HCT116 (cell line): ENCODE measurements at regions not wholly inside any gene's neighbourhood (a gene's known extent, or its start where the extent isn't known, plus 50 kb on each side); places are given as distances from the start of the nearest gene placed in this dataset.

Experiments
- ATAC-seq: fragments of 200-7000 bp; cut with Tn5 transposase; 2 replicates; pipeline ENCODE4 v1.9.1; 2020; ENCODE audit warnings: mild to moderate bottlenecking, moderate library complexity
- BruUV-seq: library from RNA; stranded (reverse); fragments of 400-500 nt; replicated peaks from 2 replicates; lab custom pipeline; 2021; lab: Mats Ljungman, UMichigan
- CTCF ChIA-PET: fragments of 300-600 bp; sonication (Branson Sonifier 250); formaldehyde crosslinking; loops from one replicate; lab custom pipeline; 2021; ENCODE audit warnings: antibody characterized with exemption; lab: Charles Lee
- POLR2A ChIA-PET: fragments of 300-600, 350-600 bp; sonication (Branson Sonifier 250); formaldehyde crosslinking; loops from one replicate; lab custom pipeline; 2021; ENCODE audit warnings: antibody characterized with exemption; lab: Charles Lee
- RAD21 ChIA-PET, 2 experiments: fragments of 300-600 bp; sonication (Branson Sonifier 250); formaldehyde crosslinking; loops; one replicate each; lab custom pipeline; 2023; ENCODE audit warnings: low total read pairs in 2 of 2; ENCODE audit not compliant: uncharacterized antibody in 2 of 2, unreplicated experiment in 2 of 2, low non-redundant PET in 1 of 2; lab: Charles Lee
- DNase-seq: peaks from one replicate; pipeline ENCODE4 v3.0.0-alpha.2; 2010; ENCODE audit warnings: low read depth, low spot score
- H2AFZ ChIP-seq: fragments of 200-600 bp; shearing (Covaris generic), sonication (generic); 2 replicates; pipeline ENCODE4 v1.6.1; 2017; ENCODE audit warnings: low read depth, mixed run types, mixed read lengths, antibody characterized with exemption, low read length; ENCODE audit not compliant: poor library complexity, severe bottlenecking
- H3K27ac ChIP-seq: 2 replicates; pipeline ENCODE4 v1.5.1; 2012; ENCODE audit warnings: low read depth, low read length
- H3K27me3 ChIP-seq: fragments of 200-600 bp; sonication (generic); 2 replicates; pipeline ENCODE4 v1.6.1; 2016; ENCODE audit warnings: mixed run types, low read length, mixed read lengths; ENCODE audit not compliant: insufficient read depth
- H3K36me3 ChIP-seq, 2 experiments: fragments of 200-500 bp in 1 of 2; fragments of 200-600 bp in 1 of 2; sonication (Bioruptor generic) in 1 of 2; sonication (generic) in 1 of 2; 2 replicates each; pipeline versions ENCODE4 v1.5.1 to v1.6.1; 2014 to 2016; ENCODE audit warnings: low read length in 2 of 2, inconsistent platforms in 1 of 2, mixed read lengths in 1 of 2, mixed run types in 1 of 2; ENCODE audit not compliant: insufficient read depth in 2 of 2, control insufficient read depth in 1 of 2
- H3K4me1 ChIP-seq, 2 experiments: fragments of 200-600 bp in 1 of 2; sonication (generic) in 1 of 2; 2 replicates each; pipeline versions ENCODE4 v1.5.1 to v1.6.1; 2012 to 2017; ENCODE audit warnings: low read length in 2 of 2, inconsistent platforms in 1 of 2, mild to moderate bottlenecking in 1 of 2, mixed read lengths in 1 of 2, mixed run types in 1 of 2, moderate library complexity in 1 of 2; ENCODE audit not compliant: insufficient read depth in 2 of 2, control insufficient read depth in 1 of 2
- H3K4me2 ChIP-seq: fragments of 200-600 bp; sonication (generic); 2 replicates; pipeline ENCODE4 v1.6.1; 2017; ENCODE audit warnings: mixed run types, low read length, mixed read lengths
- H3K4me3 ChIP-seq, 2 experiments: fragments of 200-600 bp in 1 of 2; sonication (generic) in 1 of 2; replicated peaks in 1 of 2; 2 replicates each; pipeline ENCODE4 v1.5.1; 2011 to 2016; ENCODE audit warnings: low read length in 2 of 2, control low read depth in 1 of 2, low read depth in 1 of 2, mild to moderate bottlenecking in 1 of 2, mixed read lengths in 1 of 2, mixed run types in 1 of 2
- H3K79me2 ChIP-seq: fragments of 200-600 bp; sonication (generic); 2 replicates; pipeline ENCODE4 v1.6.1; 2017; ENCODE audit warnings: mild to moderate bottlenecking, mixed run types, low read length, moderate library complexity, mixed read lengths; ENCODE audit not compliant: insufficient read depth
- H3K9ac ChIP-seq: fragments of 200-600 bp; sonication (generic); 2 replicates; pipeline ENCODE4 v1.6.1; 2016; ENCODE audit warnings: low read length, mixed read lengths
- H3K9me2 ChIP-seq: fragments of 200-600 bp; sonication (generic), shearing (Covaris generic); 2 replicates; pipeline ENCODE4 v1.6.1; 2017; ENCODE audit warnings: mixed run types, mild to moderate bottlenecking, moderate library complexity; ENCODE audit not compliant: insufficient read depth
- H3K9me3 ChIP-seq, 2 experiments: fragments of 200-500 bp in 1 of 2; fragments of 200-600 bp in 1 of 2; sonication (Bioruptor generic) in 1 of 2; sonication (generic) in 1 of 2; 2 replicates each; pipeline ENCODE4 v1.6.1; 2014 to 2017; ENCODE audit warnings: low read length in 2 of 2, mixed read lengths in 2 of 2, inconsistent platforms in 1 of 2, low read depth in 1 of 2, mild to moderate bottlenecking in 1 of 2, mixed run types in 1 of 2, moderate library complexity in 1 of 2; ENCODE audit not compliant: control insufficient read depth in 1 of 2, insufficient read depth in 1 of 2
- H4K20me1 ChIP-seq: fragments of 200-600 bp; sonication (generic), shearing (Covaris generic); 2 replicates; pipeline ENCODE4 v1.6.1; 2017; ENCODE audit warnings: mixed run types, mild to moderate bottlenecking, moderate library complexity; ENCODE audit not compliant: insufficient read depth
- CBX3 ChIP-seq: IDR thresholded peaks from 2 replicates; pipeline ENCODE4 v1.6.1; 2012; ENCODE audit warnings: low read depth
- CEBPB ChIP-seq: IDR thresholded peaks from 2 replicates; pipeline ENCODE4 v1.6.1; 2012; ENCODE audit warnings: low read depth
- EGR1 ChIP-seq: IDR thresholded peaks from 2 replicates; pipeline ENCODE4 v1.6.1; 2012; ENCODE audit warnings: low read depth
- EZH2 ChIP-seq: fragments of 200-600 bp; sonication (generic); IDR thresholded peaks from 2 replicates; pipeline ENCODE4 v1.6.1; 2017; ENCODE audit warnings: antibody characterized with exemption, mixed run types
- EZH2phosphoT487 ChIP-seq: fragments of 200-600 bp; IDR thresholded peaks from 2 replicates; pipeline ENCODE4 v1.6.1; 2018; ENCODE audit warnings: antibody characterized with exemption, borderline replicate concordance
- POLR2A ChIP-seq: IDR thresholded peaks from 2 replicates; pipeline ENCODE4 v1.7.0; 2011; ENCODE audit warnings: borderline replicate concordance; ENCODE audit not compliant: insufficient read depth, insufficient read length; ENCODE audit errors: extremely low read depth
- POLR2AphosphoS5 ChIP-seq: IDR thresholded peaks from 2 replicates; pipeline ENCODE4 v1.6.1; 2011; ENCODE audit warnings: mild to moderate bottlenecking, low read depth, low read length, moderate library complexity
- REST ChIP-seq: IDR thresholded peaks from 2 replicates; pipeline ENCODE4 v1.6.1; 2012; ENCODE audit warnings: low read depth
- ZBTB33 ChIP-seq: IDR thresholded peaks from 2 replicates; pipeline ENCODE4 v1.6.1; 2011; ENCODE audit warnings: mild to moderate bottlenecking, low read length, moderate library complexity; ENCODE audit not compliant: insufficient replicate concordance; ENCODE audit errors: extremely low read depth
- ZFX ChIP-seq: fragments of 450-650 bp; IDR thresholded peaks from 2 replicates; pipeline ENCODE4 v1.6.1; 2017
- ZNF274 ChIP-seq: fragments of 200-500 bp; sonication (Bioruptor generic); IDR thresholded peaks from 2 replicates; pipeline ENCODE4 v1.6.1; 2014; ENCODE audit warnings: mild to moderate bottlenecking, low read depth, low read length, inconsistent platforms
- intact Hi-C: fragments of 100-400 bp; cut with micrococcal nuclease; formaldehyde crosslinking; loops from 2 replicates; pipeline ENCODE4 v1.10.0; 2022

GRCh38 chr7:68015122-68015977, 1018.7 kb downstream of the TYW1 start:
- no peak overlapping the region for H3K4me3 ChIP-seq
- no peak overlapping the region for H2AFZ ChIP-seq
- H3K4me2 ChIP-seq: no peak overlapping the region
- DNase-seq (no peak), ATAC-seq (no peak)
- ChIA-PET CTCF (no interaction called here), POLR2A (no interaction called here), RAD21 (no interaction called here)
- H3K27ac ChIP-seq: no peak overlapping the region
- H3K4me1 ChIP-seq: no peaks in the 10 kb centered on the region
- TF ChIP-seq CBX3 (no peak), EZH2phosphoT487 (no peak), POLR2AphosphoS5 (no peak)
- H3K27me3 ChIP-seq: no peaks in the 10 kb centered on the region
- H3K36me3 ChIP-seq: no peaks in the 10 kb centered on the region
- BruUV-seq: no TSS peak
- peaks cover 0 to 3% of the 10 kb centered on the region in 2 experiments; a peak in 1 of 4 replicates for H3K9me3 ChIP-seq
- no peaks in the 10 kb centered on the region for H3K79me2 ChIP-seq
- intact Hi-C loops: no loop called here
- no peak overlapping the region for H3K9ac ChIP-seq
- H3K9me2 ChIP-seq: no peaks in the 10 kb centered on the region
- no peaks in the 10 kb centered on the region for H4K20me1 ChIP-seq

- H3K9ac ChIP-seq: no peak overlapping the region
- no peak overlapping the region for H2AFZ ChIP-seq
- no TSS peak for BruUV-seq
- CTCF ChIA-PET: no interaction called here
- no peak overlapping the region for H3K27ac ChIP-seq
- H4K20me1 ChIP-seq: no peaks in the 10 kb centered on the region
- peaks cover 0 to 3% of the 10 kb centered on the region in 2 experiments; a peak in 1 of 4 replicates for H3K9me3 ChIP-seq
- H3K9me2 ChIP-seq: no peaks in the 10 kb centered on the region
- RAD21 ChIA-PET: no interaction called here
- no peak overlapping the region for H3K4me3 ChIP-seq
- H3K36me3 ChIP-seq: no peaks in the 10 kb centered on the region
- no peak for ATAC-seq
- no peak for DNase-seq
- POLR2A ChIA-PET: no interaction called here
- no peaks in the 10 kb centered on the region for H3K79me2 ChIP-seq
- H3K4me2 ChIP-seq: no peak overlapping the region
- no peaks in the 10 kb centered on the region for H3K4me1 ChIP-seq
- intact Hi-C loops: no loop called here
- no peaks in the 10 kb centered on the region for H3K27me3 ChIP-seq
- no peak for TF ChIP-seq EZH2
- no peak for TF ChIP-seq ZNF274
- TF ChIP-seq ZBTB33: no peak
- no peak for TF ChIP-seq CEBPB
- TF ChIP-seq ZFX: no peak
- TF ChIP-seq POLR2A: no peak
- no peak for TF ChIP-seq REST
- no peak for TF ChIP-seq EGR1
Measured at GRCh38 chr7:68015978-68016532, 1019.4 kb downstream of the TYW1 start.
